Heart left ventricle (tissue), 13 donors: ENCODE measurements at regions not wholly inside any gene's neighbourhood (a gene's known extent, or its start where the extent isn't known, plus 50 kb on each side); places are given as distances from the start of the nearest gene placed in this dataset.
"Not testable (repeated sequence)": the region's sequence is repeated elsewhere in the genome, so short reads cannot be mapped to it uniquely, and the experiment has no call there.

Experiments used
- POLR2A ChIP-seq, 2 donors: fragments of 450-650 bp; IDR thresholded peaks; one replicate each; pipeline ENCODE4 v1.6.1; 2017; ENCODE audit warnings: antibody characterized with exemption in 2 of 2, mild to moderate bottlenecking in 2 of 2, moderate library complexity in 2 of 2
- TF ChIP-seq, protein P1 (sequence below), 12 donors: fragments of 200-600 bp; sonication (generic) in 4 of 12; IDR thresholded peaks; one replicate each; pipeline versions ENCODE4 v1.5.0 to v1.8.0; 2018 to 2022; ENCODE audit warnings: antibody characterized with exemption in 12 of 12, mild to moderate bottlenecking in 5 of 12
- donor health status: ischemic (EF 13 %, LVEDD 7.1; RV severe dilation, severe dysfunction).
- donor health status: DM: no; HTN: yes; CAD: no.
- donor health status: DM: no; HTN: no; CAD: no.
- donor health status: ischemic (EF 25% LVEDD 6.9; RV normal size, moderate dysfunction).
- donor health status: ischemic (EF 25% LVEDD 5.7; RV mildly dilated, moderate dysfunction).
- donor health status: ischemic (EF 35%, LVEDD 5.7; RV mildly dilated, moderate dysfunction).
- donor health status: nonischemic (EF 11% LVEDD 7.7; RV severe dilation, severe dysfunction).
- donor health status: DM: yes; HTN: yes; CAD: no.
- donor health status: PGD.
- donor health status: ischemic (EF 29% LVEDD 5.4; RV normal size, mild dysfunction).
- donor health status: nonischemic (EF 23%, LVEDD 6.1; RV moderate dilation, normal function).

DNA sequence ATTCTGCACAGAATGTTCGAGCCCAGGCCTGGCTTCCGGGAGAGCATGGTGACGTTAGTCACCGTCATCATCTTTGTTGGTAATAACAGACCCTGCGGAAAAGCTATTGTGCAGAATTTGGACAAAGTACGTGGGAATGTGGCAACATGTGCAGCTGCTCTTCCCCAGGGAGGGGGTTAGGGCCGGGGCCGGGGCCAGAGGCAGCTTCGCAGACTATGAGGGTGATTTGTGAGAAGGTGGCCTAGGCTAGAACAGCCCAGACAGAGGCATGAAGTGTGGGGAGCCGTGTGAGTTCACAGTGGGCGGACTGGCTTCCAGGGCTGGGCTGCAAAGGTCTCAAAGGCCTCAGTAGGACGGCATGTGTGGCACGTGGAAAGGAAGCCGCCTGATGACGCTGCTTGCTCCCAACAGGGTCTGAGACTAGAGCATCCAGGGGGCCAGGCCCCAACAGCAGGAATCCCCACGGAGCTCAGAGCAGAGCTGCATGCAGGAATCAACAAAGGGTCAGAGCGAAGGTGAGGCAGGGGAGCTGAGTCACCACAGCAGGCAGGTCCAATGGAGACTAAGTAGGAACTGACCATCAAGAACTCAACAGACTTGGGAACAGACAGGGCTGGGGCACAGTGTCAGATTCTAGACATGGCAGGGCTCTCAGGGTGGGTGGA is 109.2 kb downstream of the NPIPB11 start:
- not testable (repeated sequence) for TF ChIP-seq POLR2A (IDR thresholded peaks at IDR 0.05)
- TF ChIP-seq, protein P1, sequence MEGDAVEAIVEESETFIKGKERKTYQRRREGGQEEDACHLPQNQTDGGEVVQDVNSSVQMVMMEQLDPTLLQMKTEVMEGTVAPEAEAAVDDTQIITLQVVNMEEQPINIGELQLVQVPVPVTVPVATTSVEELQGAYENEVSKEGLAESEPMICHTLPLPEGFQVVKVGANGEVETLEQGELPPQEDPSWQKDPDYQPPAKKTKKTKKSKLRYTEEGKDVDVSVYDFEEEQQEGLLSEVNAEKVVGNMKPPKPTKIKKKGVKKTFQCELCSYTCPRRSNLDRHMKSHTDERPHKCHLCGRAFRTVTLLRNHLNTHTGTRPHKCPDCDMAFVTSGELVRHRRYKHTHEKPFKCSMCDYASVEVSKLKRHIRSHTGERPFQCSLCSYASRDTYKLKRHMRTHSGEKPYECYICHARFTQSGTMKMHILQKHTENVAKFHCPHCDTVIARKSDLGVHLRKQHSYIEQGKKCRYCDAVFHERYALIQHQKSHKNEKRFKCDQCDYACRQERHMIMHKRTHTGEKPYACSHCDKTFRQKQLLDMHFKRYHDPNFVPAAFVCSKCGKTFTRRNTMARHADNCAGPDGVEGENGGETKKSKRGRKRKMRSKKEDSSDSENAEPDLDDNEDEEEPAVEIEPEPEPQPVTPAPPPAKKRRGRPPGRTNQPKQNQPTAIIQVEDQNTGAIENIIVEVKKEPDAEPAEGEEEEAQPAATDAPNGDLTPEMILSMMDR (IDR thresholded peaks at IDR 0.05): not testable (repeated sequence)
